T-helper 17 cell (primary cell): ENCODE measurements at regions not wholly inside any gene's neighbourhood (a gene's known extent, or its start where the extent isn't known, plus 50 kb on each side); places are given as distances from the start of the nearest gene placed in this dataset.
A peak's percentile ranks its signal among the peaks of the same experiment; 100 is the strongest.

Source experiments
- ATAC-seq: fragments of 150-1000 bp; cut with Tn5 transposase; 2 replicates; pipeline ENCODE4 v1.10.0; 2021; ENCODE audit warnings: mild to moderate bottlenecking, moderate library complexity
- DNase-seq, 3 donors: peaks; one replicate each; pipeline versions ENCODE4 v3.0.0 to v3.0.0-alpha.2; 2020 to 2021
- H3K9me3 ChIP-seq: one replicate; pipeline ENCODE4 v1.7.0; 2013; ENCODE audit warnings: low read length, mild to moderate bottlenecking; ENCODE audit not compliant: control insufficient read depth, poor library complexity, severe bottlenecking
- H3K27ac Mint-ChIP-seq: one replicate; pipeline ENCODE4 v1.8.0; 2022; ENCODE audit warnings: mild to moderate bottlenecking, moderate library complexity, mixed read lengths
- H3K27me3 Mint-ChIP-seq: one replicate; pipeline ENCODE4 v1.8.0; 2022; ENCODE audit warnings: mixed read lengths
- H3K36me3 Mint-ChIP-seq: one replicate; pipeline ENCODE4 v1.8.0; 2022; ENCODE audit warnings: low read depth, mixed read lengths
- H3K4me1 Mint-ChIP-seq: one replicate; pipeline ENCODE4 v1.8.0; 2022; ENCODE audit warnings: mild to moderate bottlenecking, mixed read lengths
- H3K4me3 Mint-ChIP-seq: one replicate; pipeline ENCODE4 v1.8.0; 2022; ENCODE audit warnings: mild to moderate bottlenecking, moderate library complexity, mixed read lengths

GRCh38 chr2:196445991-196446390 is 193.5 kb upstream of the CCDC150 start:
- H3K27ac Mint-ChIP-seq, result no peak overlapping the region
- H3K9me3 ChIP-seq, result no peaks in the 10 kb centered on the region
- no peaks in the 10 kb centered on the region for H3K4me1 Mint-ChIP-seq
- DNase-seq (no peak), ATAC-seq (no peak)
- peaks cover 2% of the 10 kb centered on the region for H3K36me3 Mint-ChIP-seq
- H3K4me3 Mint-ChIP-seq, result no peak overlapping the region
- peaks cover 24% of the 10 kb centered on the region for H3K27me3 Mint-ChIP-seq

DNA sequence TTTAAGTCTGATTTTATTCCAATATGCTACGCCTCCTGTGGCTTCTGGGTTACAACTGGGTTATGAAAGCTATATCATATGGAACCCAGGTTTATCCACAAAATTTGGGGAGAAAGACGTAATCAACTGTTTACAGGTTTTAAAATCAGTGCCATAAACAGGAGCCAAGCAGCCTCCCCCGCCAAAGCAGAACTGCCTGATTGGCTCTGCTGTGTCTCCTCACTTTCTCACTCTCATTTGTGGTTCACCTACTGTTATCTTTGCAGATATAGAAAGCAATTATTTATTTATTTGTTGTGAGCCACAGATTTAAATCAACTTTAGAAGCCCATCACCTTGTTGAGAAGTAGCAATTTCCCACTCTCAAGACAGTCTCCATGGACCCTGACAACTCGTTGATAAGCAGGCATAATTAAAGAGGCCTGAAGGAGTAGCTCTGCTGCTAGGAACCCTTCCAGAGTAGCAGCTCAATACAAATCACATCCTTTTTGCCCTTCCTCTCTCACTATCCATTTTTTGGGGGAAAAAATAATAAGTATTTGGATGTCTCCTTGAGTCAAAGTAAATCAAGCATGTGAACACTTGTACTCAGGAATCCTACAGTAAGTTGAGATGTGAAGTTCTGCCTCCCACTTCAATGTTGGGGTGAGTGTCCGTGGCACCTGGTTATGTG is 191.0 kb upstream of the CCDC150 start:
- H3K9me3 ChIP-seq, result no peaks in the 10 kb centered on the region
- Mint-ChIP-seq H3K27ac (no peak overlapping the region), H3K36me3 (peaks cover 2% of the 10 kb centered on the region), H3K27me3 (peaks cover 24% of the 10 kb centered on the region), H3K4me1 (peaks cover 2% of the 10 kb centered on the region), H3K4me3 (no peak overlapping the region)
- DNase-seq (no peak), ATAC-seq (no peak)

DNA sequence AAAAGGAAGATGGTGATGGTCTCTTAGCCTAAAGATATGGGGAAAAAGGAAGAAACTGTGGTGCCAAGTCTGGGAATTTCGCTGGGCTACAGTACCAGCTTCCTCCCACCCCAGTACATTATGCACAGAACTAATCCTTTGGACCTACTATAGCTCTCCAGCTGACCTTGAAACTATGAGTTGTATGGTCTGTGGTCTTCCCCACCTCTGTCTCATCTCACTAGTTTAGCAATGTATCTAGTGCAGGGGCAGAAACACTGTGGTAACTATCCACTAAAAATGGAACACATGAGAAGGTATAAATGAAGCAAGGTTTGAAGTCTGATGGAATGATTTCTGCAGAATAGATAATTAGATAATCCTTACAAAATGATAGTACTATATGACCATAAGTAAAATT is 190.4 kb upstream of the CCDC150 start:
- peaks cover 2% of the 10 kb centered on the region for H3K4me1 Mint-ChIP-seq
- ATAC-seq (no peak), DNase-seq (no peak)
- H3K4me3 Mint-ChIP-seq, result no peak overlapping the region
- no peaks in the 10 kb centered on the region for H3K9me3 ChIP-seq
- peaks cover 2% of the 10 kb centered on the region for H3K36me3 Mint-ChIP-seq
- no peak overlapping the region for H3K27ac Mint-ChIP-seq
- peaks cover 24% of the 10 kb centered on the region for H3K27me3 Mint-ChIP-seq

DNA sequence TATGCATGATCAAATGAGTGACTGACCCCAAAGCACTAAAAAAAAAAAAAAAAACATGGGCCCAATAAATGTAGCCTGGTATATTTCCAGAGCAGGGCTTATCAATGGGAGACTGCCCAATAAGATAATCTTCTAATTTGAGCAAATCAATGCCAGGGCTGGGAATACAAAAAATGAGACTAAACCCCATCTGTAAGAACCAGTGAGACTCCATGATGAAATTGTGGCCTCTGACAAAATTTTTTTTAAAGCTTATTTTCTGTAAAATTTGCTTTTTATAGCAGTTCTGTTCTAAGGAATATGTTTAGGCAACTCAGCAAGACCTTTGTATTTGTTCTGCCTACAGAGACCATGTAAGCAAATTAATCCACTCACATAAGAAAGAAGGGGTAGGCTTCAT is 186.8 kb upstream of the CCDC150 start:
- H3K4me1 Mint-ChIP-seq, result peaks cover 2% of the 10 kb centered on the region
- no peaks in the 10 kb centered on the region for H3K9me3 ChIP-seq
- DNase-seq (no peak), ATAC-seq (no peak)
- peaks cover 37% of the 10 kb centered on the region for H3K27me3 Mint-ChIP-seq
- no peak overlapping the region for H3K27ac Mint-ChIP-seq
- H3K36me3 Mint-ChIP-seq, result peaks cover 2% of the 10 kb centered on the region
- no peak overlapping the region for H3K4me3 Mint-ChIP-seq

DNA sequence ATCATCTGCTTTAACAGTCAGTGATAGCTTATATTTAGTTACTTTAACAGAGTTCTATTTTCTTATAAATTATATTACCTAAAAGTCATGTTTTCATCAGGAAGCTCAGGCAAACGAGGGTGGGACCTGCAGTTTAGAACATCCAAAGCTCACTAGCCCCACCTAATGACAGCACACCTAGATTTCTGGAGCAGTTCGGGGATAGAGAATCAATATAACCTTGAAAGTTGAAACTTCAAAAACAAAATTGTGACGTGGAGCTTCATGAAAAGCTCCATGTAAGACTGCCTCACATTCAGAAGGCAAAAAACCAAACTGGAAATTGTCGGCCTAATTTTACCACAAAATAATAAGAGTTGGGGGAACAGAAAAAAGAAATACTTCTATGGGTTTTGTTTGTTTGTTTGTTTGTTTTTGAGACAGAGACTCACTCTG is 185.9 kb upstream of the CCDC150 start:
- H3K27ac Mint-ChIP-seq, result no peak overlapping the region

GRCh38 chr2:196454492-196454891 is 185.0 kb upstream of the CCDC150 start:
- H3K4me3 Mint-ChIP-seq, result no peak overlapping the region
- peaks cover 9% of the 10 kb centered on the region for H3K4me1 Mint-ChIP-seq
- ATAC-seq (no peak), DNase-seq (no peak)
- H3K27me3 Mint-ChIP-seq, result peaks cover 42% of the 10 kb centered on the region
- no peaks in the 10 kb centered on the region for H3K9me3 ChIP-seq
- no peak overlapping the region for H3K27ac Mint-ChIP-seq
- H3K36me3 Mint-ChIP-seq, result peaks cover 2% of the 10 kb centered on the region

More for the DNA sequence above, 185.9 kb upstream of the CCDC150 start:
- H3K9me3 ChIP-seq, result no peaks in the 10 kb centered on the region
- peaks cover 38% of the 10 kb centered on the region for H3K27me3 Mint-ChIP-seq
- peaks cover 2% of the 10 kb centered on the region for H3K4me1 Mint-ChIP-seq
- DNase-seq, result no peak
- no peak overlapping the region for H3K4me3 Mint-ChIP-seq
- no peak for ATAC-seq
- H3K36me3 Mint-ChIP-seq, result peaks cover 2% of the 10 kb centered on the region

DNA sequence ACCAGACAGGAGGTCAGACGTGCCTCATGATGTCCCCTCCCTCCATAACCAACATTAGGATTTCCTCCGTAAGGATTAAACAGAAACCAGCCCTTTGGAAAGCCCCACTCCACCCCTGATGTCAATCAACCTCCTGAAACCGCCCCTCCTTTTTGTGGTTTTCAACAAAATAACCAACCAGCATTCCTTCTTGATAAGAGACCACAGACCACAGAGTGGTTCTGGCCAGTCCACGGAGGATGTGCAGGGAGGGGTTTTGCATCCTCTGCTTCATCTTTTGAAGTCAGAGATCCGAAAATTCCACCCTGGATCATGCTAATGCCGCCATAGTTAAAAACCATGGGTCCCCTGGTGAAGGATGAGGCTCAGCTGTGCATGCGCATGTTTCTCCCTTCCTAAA is 180.0 kb upstream of the CCDC150 start:
- H3K27me3 Mint-ChIP-seq, result peaks cover 64% of the 10 kb centered on the region
- peak overlapping the region; percentile 2 for H3K4me3 Mint-ChIP-seq
- peaks cover 3% of the 10 kb centered on the region for H3K36me3 Mint-ChIP-seq
- peaks cover 12% of the 10 kb centered on the region for H3K4me1 Mint-ChIP-seq
- H3K27ac Mint-ChIP-seq, result peak overlapping the region; percentile 29
- H3K9me3 ChIP-seq, result no peaks in the 10 kb centered on the region
- ATAC-seq (peak; percentile 65), DNase-seq (no peak)

DNA sequence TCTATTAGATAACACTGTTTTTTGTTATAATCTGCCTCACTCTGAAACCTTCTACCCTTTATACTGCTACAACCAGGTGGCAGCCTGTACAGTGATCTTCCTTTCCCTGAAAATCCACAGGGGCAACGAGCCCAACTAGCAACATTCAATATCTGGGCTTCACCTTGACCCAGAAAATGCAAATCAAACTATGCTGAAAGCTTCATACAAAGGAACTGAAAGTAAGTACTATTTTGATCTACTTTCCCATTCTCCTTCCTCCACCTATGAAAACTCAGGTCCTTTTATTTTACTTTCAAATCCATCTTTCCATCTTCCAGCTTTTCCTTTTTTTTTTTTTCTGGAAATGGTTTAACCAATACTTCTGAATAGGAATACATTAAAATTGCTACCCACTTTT is 175.8 kb upstream of the CCDC150 start:
- H3K27me3 Mint-ChIP-seq, result peaks cover 62% of the 10 kb centered on the region
- DNase-seq (no peak), ATAC-seq (no peak)
- H3K36me3 Mint-ChIP-seq, result peaks cover 3% of the 10 kb centered on the region
- no peak overlapping the region for H3K4me3 Mint-ChIP-seq
- no peak overlapping the region for H3K27ac Mint-ChIP-seq
- no peaks in the 10 kb centered on the region for H3K9me3 ChIP-seq
- peaks cover 12% of the 10 kb centered on the region for H3K4me1 Mint-ChIP-seq

DNA sequence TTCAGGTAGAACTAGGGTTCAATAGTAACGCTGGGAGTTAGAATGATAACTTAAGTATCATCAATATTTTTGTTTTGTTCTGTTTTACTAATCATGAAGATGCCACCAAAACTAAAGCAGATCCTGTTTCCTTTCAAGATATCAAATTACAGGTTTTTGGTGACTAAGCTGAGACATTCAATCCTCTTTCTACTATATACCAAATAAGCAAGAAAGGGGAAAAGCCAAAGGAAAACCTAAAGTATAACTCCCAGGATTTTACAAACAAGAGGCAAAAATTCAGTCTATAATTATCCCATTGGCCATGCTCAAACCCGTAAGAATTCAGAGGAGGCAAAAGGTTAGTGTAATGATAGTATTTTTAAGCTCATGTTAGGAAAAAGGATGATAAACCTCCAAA is 175.2 kb upstream of the CCDC150 start:
- Mint-ChIP-seq H3K4me3 (no peak overlapping the region), H3K36me3 (peaks cover 3% of the 10 kb centered on the region), H3K4me1 (peaks cover 7% of the 10 kb centered on the region), H3K27me3 (peaks cover 60% of the 10 kb centered on the region), H3K27ac (no peak overlapping the region)
- no peaks in the 10 kb centered on the region for H3K9me3 ChIP-seq
- no peak for DNase-seq
- no peak for ATAC-seq

GRCh38 chr2:196466581-196466980 is 172.9 kb upstream of the CCDC150 start:
- no peaks in the 10 kb centered on the region for H3K9me3 ChIP-seq
- H3K36me3 Mint-ChIP-seq, result peaks cover 3% of the 10 kb centered on the region
- H3K4me3 Mint-ChIP-seq, result no peak overlapping the region
- H3K4me1 Mint-ChIP-seq, result no peaks in the 10 kb centered on the region
- no peak for DNase-seq
- H3K27ac Mint-ChIP-seq, result no peak overlapping the region
- ATAC-seq, result no peak
- H3K27me3 Mint-ChIP-seq, result peaks cover 57% of the 10 kb centered on the region

- peaks cover 2% of the 10 kb centered on the region for H3K36me3 Mint-ChIP-seq
- H3K27ac Mint-ChIP-seq, result no peak overlapping the region
- no peak for ATAC-seq
- no peak for DNase-seq
- H3K9me3 ChIP-seq, result no peaks in the 10 kb centered on the region
- peaks cover 48% of the 10 kb centered on the region for H3K27me3 Mint-ChIP-seq
- H3K4me1 Mint-ChIP-seq, result no peaks in the 10 kb centered on the region
- H3K4me3 Mint-ChIP-seq, result no peak overlapping the region
These were observed 171.1 kb upstream of the CCDC150 start for GRCh38 chr2:196468394-196468793.

GRCh38 chr2:196473617-196474016 is 165.9 kb upstream of the CCDC150 start:
- Mint-ChIP-seq H3K27me3 (peaks cover 23% of the 10 kb centered on the region), H3K4me3 (no peak overlapping the region), H3K36me3 (no peaks in the 10 kb centered on the region), H3K4me1 (no peaks in the 10 kb centered on the region), H3K27ac (no peak overlapping the region)
- DNase-seq (no peak), ATAC-seq (no peak)
- H3K9me3 ChIP-seq, result no peaks in the 10 kb centered on the region

- no peaks in the 10 kb centered on the region for H3K9me3 ChIP-seq
These were observed 163.9 kb upstream of the CCDC150 start for GRCh38 chr2:196475611-196476010.

GRCh38 chr2:196478588-196478987 is 160.9 kb upstream of the CCDC150 start:
- DNase-seq, result no peak

More at GRCh38 chr2:196475611-196476010, 163.9 kb upstream of the CCDC150 start:
- H3K36me3 Mint-ChIP-seq, result no peaks in the 10 kb centered on the region
- no peaks in the 10 kb centered on the region for H3K4me1 Mint-ChIP-seq
- H3K4me3 Mint-ChIP-seq, result no peak overlapping the region
- peaks cover 13% of the 10 kb centered on the region for H3K27me3 Mint-ChIP-seq
- no peak for ATAC-seq
- DNase-seq, result no peak
- no peak overlapping the region for H3K27ac Mint-ChIP-seq

More at GRCh38 chr2:196478588-196478987, 160.9 kb upstream of the CCDC150 start:
- no peak for ATAC-seq
- Mint-ChIP-seq H3K27me3 (peaks cover 30% of the 10 kb centered on the region), H3K36me3 (no peaks in the 10 kb centered on the region), H3K4me3 (no peak overlapping the region), H3K27ac (no peak overlapping the region), H3K4me1 (no peaks in the 10 kb centered on the region)
- H3K9me3 ChIP-seq, result no peaks in the 10 kb centered on the region
